Activated naive CD4-positive, alpha-beta T cell treated with anti-CD3 and anti-CD28 coated beads, Interleukin-2, amount 50 U/mL, for 24 hours (primary cell): ENCODE measurements at regions not wholly inside any gene's neighbourhood (a gene's known extent, or its start where the extent isn't known, plus 50 kb on each side); places are given as distances from the start of the nearest gene placed in this dataset.

Experiments
- H3K27ac Mint-ChIP-seq: one replicate; pipeline ENCODE4 v1.8.0; 2021; ENCODE audit warnings: mild to moderate bottlenecking, mixed read lengths
- H3K27me3 Mint-ChIP-seq: one replicate; pipeline ENCODE4 v1.8.0; 2021; ENCODE audit warnings: mixed read lengths
- H3K36me3 Mint-ChIP-seq: one replicate; pipeline ENCODE4 v1.8.0; 2021; ENCODE audit warnings: mixed read lengths
- H3K4me1 Mint-ChIP-seq: one replicate; pipeline ENCODE4 v1.8.0; 2021; ENCODE audit warnings: mixed read lengths
- H3K4me3 Mint-ChIP-seq: one replicate; pipeline ENCODE4 v1.8.0; 2021; ENCODE audit warnings: mild to moderate bottlenecking, mixed read lengths
- H3K9me3 Mint-ChIP-seq: one replicate; pipeline ENCODE4 v1.8.0; 2021; ENCODE audit warnings: mixed read lengths

GRCh38 chr13:82439159-82439904, 1442.9 kb downstream of the SLITRK1 start:
- Mint-ChIP-seq H3K36me3 (no peaks in the 10 kb centered on the region), H3K4me3 (no peak overlapping the region), H3K27ac (no peak overlapping the region), H3K4me1 (no peaks in the 10 kb centered on the region), H3K9me3 (peaks cover 7% of the 10 kb centered on the region), H3K27me3 (no peaks in the 10 kb centered on the region)

DNA sequence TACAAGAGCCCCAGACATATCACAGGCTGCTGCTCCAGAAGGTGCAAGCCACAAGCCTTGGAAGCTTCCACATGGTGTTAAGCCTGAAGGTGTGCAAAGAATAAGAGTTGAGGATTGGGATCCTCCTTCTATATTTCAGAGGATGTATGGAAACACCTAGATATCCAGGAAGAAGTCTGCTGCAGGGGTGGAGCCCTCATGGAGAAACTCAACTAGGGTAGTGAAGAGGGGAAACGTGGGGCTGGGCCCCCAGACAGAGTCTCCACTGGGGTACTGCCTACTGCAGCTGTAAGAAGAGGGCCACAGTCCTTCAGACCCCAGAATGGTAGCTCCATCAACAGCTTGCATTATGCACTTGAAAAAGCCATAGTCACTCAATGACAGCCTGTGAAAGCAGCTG, 1444.0 kb downstream of the SLITRK1 start:
- Mint-ChIP-seq H3K36me3 (no peaks in the 10 kb centered on the region), H3K27me3 (no peaks in the 10 kb centered on the region), H3K9me3 (no peaks in the 10 kb centered on the region), H3K4me3 (no peak overlapping the region), H3K4me1 (no peaks in the 10 kb centered on the region), H3K27ac (no peak overlapping the region)

DNA sequence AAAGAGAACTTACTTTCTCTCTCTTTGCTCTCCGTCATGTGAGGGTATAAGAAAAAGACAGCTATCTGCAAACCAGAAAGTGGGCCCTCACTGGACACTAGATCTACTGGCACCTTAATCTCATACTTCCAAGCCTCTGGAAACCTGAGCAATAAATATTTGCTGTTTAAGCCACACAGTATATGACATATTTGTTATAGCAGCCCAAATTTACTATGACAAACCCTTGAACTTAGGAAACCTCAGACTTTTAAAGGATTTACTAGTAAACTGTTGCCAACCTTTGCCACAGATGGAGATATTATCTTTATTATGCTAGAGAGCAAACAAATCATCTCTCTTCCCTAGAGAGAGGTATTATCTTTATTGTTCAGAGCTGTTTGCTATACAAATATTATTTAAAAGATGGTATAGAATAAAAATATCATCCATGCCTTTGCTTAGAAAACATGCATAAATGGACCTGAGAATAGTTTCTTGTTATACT, 1446.1 kb downstream of the SLITRK1 start:
- Mint-ChIP-seq H3K27me3 (no peaks in the 10 kb centered on the region), H3K4me1 (no peaks in the 10 kb centered on the region), H3K4me3 (no peak overlapping the region), H3K9me3 (no peaks in the 10 kb centered on the region), H3K36me3 (no peaks in the 10 kb centered on the region), H3K27ac (no peak overlapping the region)

- no peaks in the 10 kb centered on the region for H3K36me3 Mint-ChIP-seq
- H3K27ac Mint-ChIP-seq: no peak overlapping the region
- H3K27me3 Mint-ChIP-seq: no peaks in the 10 kb centered on the region
- H3K4me3 Mint-ChIP-seq: no peak overlapping the region
- H3K9me3 Mint-ChIP-seq: peaks cover 4% of the 10 kb centered on the region
- H3K4me1 Mint-ChIP-seq: no peaks in the 10 kb centered on the region
Observed at GRCh38 chr13:82432949-82433348, 1449.3 kb downstream of the SLITRK1 start.

- Mint-ChIP-seq H3K27ac (no peak overlapping the region), H3K4me1 (no peaks in the 10 kb centered on the region), H3K4me3 (no peak overlapping the region), H3K36me3 (no peaks in the 10 kb centered on the region), H3K27me3 (no peaks in the 10 kb centered on the region), H3K9me3 (no peaks in the 10 kb centered on the region)
Observed at GRCh38 chr13:82412749-82413148, 1469.5 kb downstream of the SLITRK1 start.

DNA sequence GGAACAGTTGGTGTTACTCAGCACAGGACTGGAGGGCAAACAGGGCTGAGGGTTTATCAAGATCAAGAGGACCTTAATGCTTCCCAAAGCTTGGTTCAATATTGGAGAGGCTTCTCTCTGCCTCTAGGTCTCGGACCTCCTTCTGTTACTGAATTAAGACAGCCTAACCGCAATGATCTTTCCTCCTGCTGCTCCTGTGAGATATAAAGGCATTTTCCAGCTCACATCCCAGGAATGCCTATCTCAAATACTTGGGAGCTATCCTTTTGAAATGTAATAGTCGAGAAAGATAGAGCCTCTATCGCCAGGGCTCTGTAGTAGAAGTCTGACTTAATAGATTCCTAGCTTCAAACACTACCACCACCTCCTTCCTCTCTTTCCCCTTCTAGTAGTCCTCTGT, 1475.0 kb downstream of the SLITRK1 start:
- H3K9me3 Mint-ChIP-seq: no peaks in the 10 kb centered on the region
- H3K27me3 Mint-ChIP-seq: no peaks in the 10 kb centered on the region
- H3K4me3 Mint-ChIP-seq: no peak overlapping the region
- H3K27ac Mint-ChIP-seq: no peak overlapping the region
- no peaks in the 10 kb centered on the region for H3K4me1 Mint-ChIP-seq
- no peaks in the 10 kb centered on the region for H3K36me3 Mint-ChIP-seq

DNA sequence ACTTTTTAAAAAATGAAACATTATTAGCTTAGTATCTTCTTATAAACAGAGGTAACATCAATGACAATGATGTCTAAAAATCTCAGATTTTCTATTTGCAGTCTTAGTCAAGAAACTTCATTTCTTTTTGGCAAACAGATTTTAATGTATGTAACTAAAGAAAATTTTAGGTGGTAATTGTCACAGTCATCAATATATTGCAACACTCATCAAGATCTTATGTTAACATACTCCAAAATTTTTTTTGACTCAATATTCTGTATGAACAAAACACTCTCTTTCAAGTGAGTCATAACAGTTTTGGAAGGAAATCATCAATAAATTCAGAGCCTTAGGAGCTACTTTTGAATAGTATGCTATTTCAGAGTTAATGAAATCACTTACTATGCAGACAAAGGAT, 1507.6 kb downstream of the SLITRK1 start:
- Mint-ChIP-seq H3K36me3 (no peaks in the 10 kb centered on the region), H3K4me3 (no peak overlapping the region), H3K4me1 (no peaks in the 10 kb centered on the region), H3K9me3 (no peaks in the 10 kb centered on the region), H3K27me3 (no peaks in the 10 kb centered on the region), H3K27ac (no peak overlapping the region)

DNA sequence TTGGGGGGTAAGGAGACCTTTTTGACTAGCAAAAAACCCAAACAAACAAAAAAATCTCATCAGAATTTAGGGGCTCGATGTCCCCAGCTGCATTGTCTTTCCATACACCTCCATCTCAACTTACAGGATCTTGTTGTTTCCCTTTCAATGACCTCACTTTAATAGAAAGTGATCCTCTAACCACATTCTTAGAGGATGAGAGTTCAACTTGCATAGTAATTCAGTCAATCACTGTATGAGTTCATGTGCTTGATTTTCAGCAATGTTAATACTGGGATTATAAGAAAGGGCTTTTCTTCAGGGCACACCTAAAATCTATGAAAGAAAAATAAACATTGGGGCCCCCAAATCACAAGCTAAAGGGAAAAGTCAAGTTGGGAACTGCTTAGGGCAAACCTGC, 1512.0 kb downstream of the SLITRK1 start:
- no peaks in the 10 kb centered on the region for H3K36me3 Mint-ChIP-seq
- no peaks in the 10 kb centered on the region for H3K27me3 Mint-ChIP-seq
- H3K4me3 Mint-ChIP-seq: no peak overlapping the region
- H3K9me3 Mint-ChIP-seq: no peaks in the 10 kb centered on the region
- H3K4me1 Mint-ChIP-seq: no peaks in the 10 kb centered on the region
- H3K27ac Mint-ChIP-seq: no peak overlapping the region

DNA sequence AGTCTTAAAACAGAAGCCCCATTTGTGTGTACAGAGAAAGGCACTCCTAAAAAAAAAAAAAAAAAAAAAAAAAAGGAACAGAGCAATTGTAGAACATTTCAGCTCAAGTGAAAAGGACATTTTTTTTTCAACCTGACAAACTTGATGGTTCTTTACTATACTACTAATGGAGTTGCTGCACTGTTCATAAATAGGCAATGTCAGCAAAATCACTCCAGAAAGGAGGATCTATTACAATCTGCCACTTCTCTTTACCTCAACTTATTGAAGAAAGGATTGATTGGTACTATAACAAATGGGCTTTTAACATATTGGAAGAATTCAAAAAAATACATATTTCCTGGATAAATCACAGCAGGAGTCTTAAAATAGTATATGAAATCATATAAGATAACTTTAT, 1517.7 kb downstream of the SLITRK1 start:
- Mint-ChIP-seq H3K4me3 (no peak overlapping the region), H3K27me3 (no peaks in the 10 kb centered on the region), H3K36me3 (no peaks in the 10 kb centered on the region), H3K27ac (no peak overlapping the region), H3K4me1 (no peaks in the 10 kb centered on the region), H3K9me3 (no peaks in the 10 kb centered on the region)

GRCh38 chr13:82358284-82358683, 1524.0 kb downstream of the SLITRK1 start:
- H3K4me3 Mint-ChIP-seq: no peak overlapping the region
- no peaks in the 10 kb centered on the region for H3K36me3 Mint-ChIP-seq
- no peak overlapping the region for H3K27ac Mint-ChIP-seq
- H3K27me3 Mint-ChIP-seq: no peaks in the 10 kb centered on the region
- no peaks in the 10 kb centered on the region for H3K4me1 Mint-ChIP-seq
- peaks cover 6% of the 10 kb centered on the region for H3K9me3 Mint-ChIP-seq

- no peaks in the 10 kb centered on the region for H3K4me1 Mint-ChIP-seq
- no peak overlapping the region for H3K27ac Mint-ChIP-seq
- no peaks in the 10 kb centered on the region for H3K27me3 Mint-ChIP-seq
Observed at GRCh38 chr13:82356667-82357410, 1525.4 kb downstream of the SLITRK1 start.

DNA sequence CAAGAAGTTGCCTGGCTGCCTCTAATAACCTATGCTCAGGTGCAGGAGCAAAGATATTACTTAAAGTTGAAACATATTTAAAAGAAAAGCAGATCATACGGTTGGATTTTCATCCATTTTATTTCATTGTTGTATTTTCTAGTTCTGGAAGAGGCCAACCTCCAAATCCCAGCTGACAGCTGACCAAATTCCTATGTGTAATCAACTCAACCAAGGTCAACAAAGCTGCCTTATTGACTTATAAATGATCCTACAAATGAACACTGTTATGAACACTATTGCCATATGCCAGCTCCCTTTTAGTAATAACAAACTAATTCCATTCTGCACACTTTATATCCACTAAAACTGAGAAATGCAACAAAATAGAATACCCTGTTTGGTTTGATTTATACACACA, 1537.4 kb downstream of the SLITRK1 start:
- H3K27me3 Mint-ChIP-seq: no peaks in the 10 kb centered on the region
- H3K9me3 Mint-ChIP-seq: peaks cover 10% of the 10 kb centered on the region
- H3K4me3 Mint-ChIP-seq: no peak overlapping the region
- no peaks in the 10 kb centered on the region for H3K4me1 Mint-ChIP-seq
- H3K36me3 Mint-ChIP-seq: no peaks in the 10 kb centered on the region
- H3K27ac Mint-ChIP-seq: no peak overlapping the region

More at GRCh38 chr13:82356667-82357410, 1525.4 kb downstream of the SLITRK1 start:
- H3K9me3 Mint-ChIP-seq: peaks cover 6% of the 10 kb centered on the region
- H3K36me3 Mint-ChIP-seq: no peaks in the 10 kb centered on the region
- H3K4me3 Mint-ChIP-seq: no peak overlapping the region

DNA sequence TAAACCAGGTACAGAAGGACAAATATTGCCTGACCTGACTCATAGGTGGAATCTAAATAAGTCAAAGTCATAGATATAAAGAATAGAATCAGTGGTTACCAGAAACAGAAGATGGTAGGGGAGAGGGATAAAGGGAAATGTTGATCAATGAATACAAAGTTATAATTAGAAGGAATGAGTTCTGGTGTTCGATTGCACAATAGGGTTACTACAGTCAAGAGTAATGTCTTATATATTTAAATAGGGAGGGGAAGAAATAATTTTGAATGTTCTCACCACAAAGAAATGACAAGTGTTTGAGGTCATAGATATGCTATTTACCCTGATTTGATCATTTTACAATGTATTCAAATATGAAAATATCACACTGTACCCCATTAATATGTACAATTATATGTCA, 1541.2 kb downstream of the SLITRK1 start:
- no peaks in the 10 kb centered on the region for H3K4me1 Mint-ChIP-seq
- no peaks in the 10 kb centered on the region for H3K36me3 Mint-ChIP-seq
- peaks cover 20% of the 10 kb centered on the region for H3K9me3 Mint-ChIP-seq
- no peaks in the 10 kb centered on the region for H3K27me3 Mint-ChIP-seq
- H3K4me3 Mint-ChIP-seq: no peak overlapping the region
- H3K27ac Mint-ChIP-seq: no peak overlapping the region

- Mint-ChIP-seq H3K9me3 (no peaks in the 10 kb centered on the region), H3K4me1 (no peaks in the 10 kb centered on the region), H3K27me3 (no peaks in the 10 kb centered on the region), H3K4me3 (no peak overlapping the region), H3K27ac (no peak overlapping the region), H3K36me3 (no peaks in the 10 kb centered on the region)
Observed at GRCh38 chr13:82330499-82330898, 1551.8 kb downstream of the SLITRK1 start.

DNA sequence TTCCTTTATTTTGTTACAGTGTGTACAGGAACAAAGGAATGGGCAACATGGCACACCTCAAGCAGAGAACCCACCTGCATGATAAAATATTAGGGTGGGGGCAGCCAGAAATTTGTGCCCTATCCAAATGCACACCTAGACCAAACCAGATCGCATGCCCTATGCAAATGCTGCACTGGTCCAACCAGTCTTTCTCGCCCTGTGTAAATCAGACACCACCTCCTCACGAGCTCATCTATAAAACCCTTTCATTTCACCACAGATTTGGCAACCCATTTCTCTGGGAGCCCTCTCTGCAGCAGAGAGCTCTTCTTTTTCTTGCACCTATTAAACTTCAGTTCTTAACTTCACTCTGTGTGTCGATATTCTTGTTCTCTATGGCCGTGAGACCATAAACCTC, 1559.2 kb downstream of the SLITRK1 start:
- no peak overlapping the region for H3K4me3 Mint-ChIP-seq
- H3K27me3 Mint-ChIP-seq: no peaks in the 10 kb centered on the region
- H3K36me3 Mint-ChIP-seq: no peaks in the 10 kb centered on the region
- H3K4me1 Mint-ChIP-seq: no peaks in the 10 kb centered on the region
- no peak overlapping the region for H3K27ac Mint-ChIP-seq
- H3K9me3 Mint-ChIP-seq: peaks cover 6% of the 10 kb centered on the region

- no peaks in the 10 kb centered on the region for H3K27me3 Mint-ChIP-seq
- no peak overlapping the region for H3K27ac Mint-ChIP-seq
- no peaks in the 10 kb centered on the region for H3K9me3 Mint-ChIP-seq
- no peak overlapping the region for H3K4me3 Mint-ChIP-seq
- H3K36me3 Mint-ChIP-seq: no peaks in the 10 kb centered on the region
- no peaks in the 10 kb centered on the region for H3K4me1 Mint-ChIP-seq
Observed at GRCh38 chr13:82305588-82305987, 1576.7 kb downstream of the SLITRK1 start.
